ENCODE measurements at regions not wholly inside any gene's neighbourhood (a gene's known extent, or its start where the extent isn't known, plus 50 kb on each side); places are given as distances from the start of the nearest gene placed in this dataset.

DNA sequence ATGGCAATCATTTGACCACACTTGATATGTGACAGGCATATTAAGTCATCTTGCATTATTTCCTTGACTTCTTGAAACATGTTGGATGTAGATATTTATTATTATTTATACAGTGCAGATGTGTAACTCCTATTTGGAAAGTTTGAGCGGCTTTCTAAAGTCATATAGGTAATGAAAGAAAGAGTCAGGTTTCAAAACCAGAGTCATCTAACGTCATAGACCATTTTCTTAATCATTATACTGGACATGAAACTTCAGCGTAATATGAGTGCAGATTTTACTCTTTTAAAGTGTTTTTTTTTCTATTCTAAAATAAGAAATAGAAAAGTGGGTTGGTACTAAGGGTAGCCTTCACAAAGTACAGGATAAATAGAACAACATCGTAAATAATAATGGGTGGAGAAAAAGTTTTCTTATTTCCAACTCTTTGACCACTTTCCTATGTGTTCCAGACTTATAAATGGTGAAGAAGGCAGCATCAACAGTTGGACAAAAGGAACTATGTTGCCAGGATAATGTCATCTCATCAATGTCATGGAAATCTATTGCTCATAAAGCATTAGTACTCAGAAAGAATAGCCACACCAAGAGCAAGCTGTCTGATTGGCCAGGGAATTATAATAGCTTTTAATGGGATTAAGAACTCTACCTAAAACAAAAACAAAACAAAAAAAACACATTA, 108.0 kb upstream of the PCDH18 start:
- CTCF ChIA-PET: no interaction called here
- Histone ChIP-seq H3K4me2 (no peak overlapping the region), H3K9ac (no peak overlapping the region), H2AFZ (ENCODE audit: low read depth) (no peak overlapping the region), H3K27ac (ENCODE audit: low read depth in 2 of 2, low read length in 1 of 2) (no peak overlapping the region), H3K79me2 (ENCODE audit: insufficient read depth) (no peaks in the 10 kb centered on the region), H3F3A (replicated peaks; ENCODE audit: insufficient read depth) (no peaks in the 10 kb centered on the region), H3K27me3 (ENCODE audit: insufficient read depth) (no peaks in the 10 kb centered on the region), H3K9me2 (no peaks in the 10 kb centered on the region), H3K36me3 (replicated peaks in 1 of 2; ENCODE audit: control insufficient read depth in 1 of 2, insufficient read depth in 2 of 2, low read length in 1 of 2) (no peaks in the 10 kb centered on the region), H3K4me3 (ENCODE audit: low read depth in 2 of 2, low read length in 1 of 2) (no peak overlapping the region), H4K20me1 (ENCODE audit: insufficient read depth) (no peaks in the 10 kb centered on the region), H3K9me3 (no peaks in the 10 kb centered on the region), H3K4me1 (ENCODE audit: control insufficient read depth in 1 of 2, insufficient read depth in 2 of 2, low read depth in 1 of 2, low read length in 1 of 2) (peaks cover 0 to 3% of the 10 kb centered on the region in 2 experiments; a peak in 2 of 4 replicates)
- WGBS (ENCODE audit: low lambda C conversion rate): 79% methylated on average over 4 of the region's 4 CpGs
- POLR2A ChIA-PET: no interaction called here
- TF ChIP-seq FOXM1 (IDR thresholded peaks at IDR 0.05; ENCODE audit: low read depth) (no peak), SMC3 (IDR thresholded peaks at IDR 0.05; ENCODE audit: low read depth, low read length) (no peak), EP300 (IDR thresholded peaks at IDR 0.05; ENCODE audit: borderline replicate concordance in 1 of 2, low read depth in 1 of 2, low read length in 1 of 2) (no peak), GABPA (IDR thresholded peaks at IDR 0.05; ENCODE audit: low read depth) (no peak)
- TF ChIP-seq, protein P1, sequence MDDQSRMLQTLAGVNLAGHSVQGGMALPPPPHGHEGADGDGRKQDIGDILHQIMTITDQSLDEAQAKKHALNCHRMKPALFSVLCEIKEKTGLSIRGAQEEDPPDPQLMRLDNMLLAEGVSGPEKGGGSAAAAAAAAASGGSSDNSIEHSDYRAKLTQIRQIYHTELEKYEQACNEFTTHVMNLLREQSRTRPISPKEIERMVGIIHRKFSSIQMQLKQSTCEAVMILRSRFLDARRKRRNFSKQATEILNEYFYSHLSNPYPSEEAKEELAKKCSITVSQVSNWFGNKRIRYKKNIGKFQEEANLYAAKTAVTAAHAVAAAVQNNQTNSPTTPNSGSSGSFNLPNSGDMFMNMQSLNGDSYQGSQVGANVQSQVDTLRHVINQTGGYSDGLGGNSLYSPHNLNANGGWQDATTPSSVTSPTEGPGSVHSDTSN (IDR thresholded peaks at IDR 0.05): no peak
- DNase-seq: no peak

DNA sequence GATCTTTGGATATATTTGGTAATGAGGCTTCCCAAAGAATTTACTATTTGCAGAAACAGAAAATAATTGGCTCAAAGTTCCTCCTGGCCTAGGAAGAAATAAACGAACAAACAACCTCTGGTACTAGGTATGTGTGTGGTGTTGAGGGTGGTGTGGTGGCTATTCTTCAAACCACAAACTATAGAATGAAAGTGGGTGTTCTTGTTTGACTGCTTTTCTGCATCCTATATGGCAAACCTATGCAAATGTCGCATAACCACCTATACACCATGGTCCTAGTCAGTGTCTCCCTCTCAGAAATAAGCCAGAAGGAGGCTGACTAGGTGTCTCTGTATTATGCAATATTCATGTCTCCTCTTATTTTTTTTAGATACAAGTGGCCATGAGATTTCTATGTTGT, 106.6 kb upstream of the PCDH18 start:
- CTCF ChIA-PET: no interaction called here
- Histone ChIP-seq H4K20me1 (ENCODE audit: insufficient read depth) (no peaks in the 10 kb centered on the region), H3K36me3 (replicated peaks in 1 of 2; ENCODE audit: control insufficient read depth in 1 of 2, insufficient read depth in 2 of 2, low read length in 1 of 2) (no peaks in the 10 kb centered on the region)

More for the DNA sequence above, 106.6 kb upstream of the PCDH18 start:
- no peaks in the 10 kb centered on the region for H3F3A ChIP-seq (replicated peaks; ENCODE audit: insufficient read depth)
- H3K9me3 ChIP-seq: no peaks in the 10 kb centered on the region
- POLR2A ChIA-PET: no interaction called here
- DNase-seq: no peak
- H3K4me3 ChIP-seq (ENCODE audit: low read depth in 2 of 2, low read length in 1 of 2): no peak overlapping the region
- H3K4me1 ChIP-seq (ENCODE audit: control insufficient read depth in 1 of 2, insufficient read depth in 2 of 2, low read depth in 1 of 2, low read length in 1 of 2): peaks cover 0 to 3% of the 10 kb centered on the region in 2 experiments; a peak in 2 of 4 replicates
- WGBS (ENCODE audit: low lambda C conversion rate): 75% methylated on average over 2 of the region's 2 CpGs
- H3K4me2 ChIP-seq: no peak overlapping the region
- H3K9me2 ChIP-seq: no peaks in the 10 kb centered on the region
- H3K27me3 ChIP-seq (ENCODE audit: insufficient read depth): no peaks in the 10 kb centered on the region
- TF ChIP-seq, protein P2, sequence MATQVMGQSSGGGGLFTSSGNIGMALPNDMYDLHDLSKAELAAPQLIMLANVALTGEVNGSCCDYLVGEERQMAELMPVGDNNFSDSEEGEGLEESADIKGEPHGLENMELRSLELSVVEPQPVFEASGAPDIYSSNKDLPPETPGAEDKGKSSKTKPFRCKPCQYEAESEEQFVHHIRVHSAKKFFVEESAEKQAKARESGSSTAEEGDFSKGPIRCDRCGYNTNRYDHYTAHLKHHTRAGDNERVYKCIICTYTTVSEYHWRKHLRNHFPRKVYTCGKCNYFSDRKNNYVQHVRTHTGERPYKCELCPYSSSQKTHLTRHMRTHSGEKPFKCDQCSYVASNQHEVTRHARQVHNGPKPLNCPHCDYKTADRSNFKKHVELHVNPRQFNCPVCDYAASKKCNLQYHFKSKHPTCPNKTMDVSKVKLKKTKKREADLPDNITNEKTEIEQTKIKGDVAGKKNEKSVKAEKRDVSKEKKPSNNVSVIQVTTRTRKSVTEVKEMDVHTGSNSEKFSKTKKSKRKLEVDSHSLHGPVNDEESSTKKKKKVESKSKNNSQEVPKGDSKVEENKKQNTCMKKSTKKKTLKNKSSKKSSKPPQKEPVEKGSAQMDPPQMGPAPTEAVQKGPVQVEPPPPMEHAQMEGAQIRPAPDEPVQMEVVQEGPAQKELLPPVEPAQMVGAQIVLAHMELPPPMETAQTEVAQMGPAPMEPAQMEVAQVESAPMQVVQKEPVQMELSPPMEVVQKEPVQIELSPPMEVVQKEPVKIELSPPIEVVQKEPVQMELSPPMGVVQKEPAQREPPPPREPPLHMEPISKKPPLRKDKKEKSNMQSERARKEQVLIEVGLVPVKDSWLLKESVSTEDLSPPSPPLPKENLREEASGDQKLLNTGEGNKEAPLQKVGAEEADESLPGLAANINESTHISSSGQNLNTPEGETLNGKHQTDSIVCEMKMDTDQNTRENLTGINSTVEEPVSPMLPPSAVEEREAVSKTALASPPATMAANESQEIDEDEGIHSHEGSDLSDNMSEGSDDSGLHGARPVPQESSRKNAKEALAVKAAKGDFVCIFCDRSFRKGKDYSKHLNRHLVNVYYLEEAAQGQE (IDR thresholded peaks at IDR 0.05; ENCODE audit: low read depth, low read length): no peak
- no peak for TF ChIP-seq YY1 (IDR thresholded peaks at IDR 0.05; ENCODE audit: low read depth)
- no peaks in the 10 kb centered on the region for H3K79me2 ChIP-seq (ENCODE audit: insufficient read depth)
- no peak overlapping the region for H2AFZ ChIP-seq (ENCODE audit: low read depth)
- H3K9ac ChIP-seq: no peak overlapping the region
- H3K27ac ChIP-seq (ENCODE audit: low read depth in 2 of 2, low read length in 1 of 2): no peak overlapping the region
